HG02798 (cell line): ENCODE measurements at regions not wholly inside any gene's neighbourhood (a gene's known extent, or its start where the extent isn't known, plus 50 kb on each side); places are given as distances from the start of the nearest gene placed in this dataset.

ENCODE experiments used
- ATAC-seq: cut with Tn5 transposase; IDR thresholded peaks from one replicate; pipeline ENCODE4 v1.9.1; 2021; ENCODE audit warnings: mild to moderate bottlenecking; ENCODE audit not compliant: unreplicated experiment, poor library complexity

- no peak for ATAC-seq
These were observed 532.2 kb upstream of the TUSC1 start for GRCh38 chr9:26210338-26210851.

- ATAC-seq: no peak
These were observed 527.0 kb upstream of the TUSC1 start for GRCh38 chr9:26205261-26205660.

- ATAC-seq: no peak
These were observed 515.0 kb upstream of the TUSC1 start for GRCh38 chr9:26193237-26193636.

- no peak for ATAC-seq
These were observed 513.5 kb upstream of the TUSC1 start for GRCh38 chr9:26191711-26192110.

- no peak for ATAC-seq
These were observed 503.6 kb upstream of the TUSC1 start for GRCh38 chr9:26181836-26182235.

- no peak for ATAC-seq
These were observed 498.4 kb upstream of the TUSC1 start for GRCh38 chr9:26176628-26177027.

GRCh38 chr9:26175264-26175663 is 497.0 kb upstream of the TUSC1 start:
- ATAC-seq: no peak

GRCh38 chr9:26172301-26172700 is 494.1 kb upstream of the TUSC1 start:
- ATAC-seq: no peak

- ATAC-seq: no peak
These were observed 493.4 kb upstream of the TUSC1 start for GRCh38 chr9:26171691-26172090.

GRCh38 chr9:26170190-26170589 is 491.9 kb upstream of the TUSC1 start:
- no peak for ATAC-seq

- no peak for ATAC-seq
These were observed 491.5 kb upstream of the TUSC1 start for GRCh38 chr9:26169708-26170107.

- no peak for ATAC-seq
These were observed 488.3 kb upstream of the TUSC1 start for GRCh38 chr9:26166537-26166936.

GRCh38 chr9:26165426-26165825 is 487.2 kb upstream of the TUSC1 start:
- no peak for ATAC-seq

- ATAC-seq: no peak
These were observed 485.7 kb upstream of the TUSC1 start for GRCh38 chr9:26163931-26164330.

GRCh38 chr9:26159575-26160392 is 481.5 kb upstream of the TUSC1 start:
- no peak for ATAC-seq

- no peak for ATAC-seq
These were observed 480.4 kb upstream of the TUSC1 start for GRCh38 chr9:26158631-26159150.

- ATAC-seq: peak; percentile 79
These were observed 479.2 kb upstream of the TUSC1 start for GRCh38 chr9:26157411-26157810.

- no peak for ATAC-seq
These were observed 474.1 kb upstream of the TUSC1 start for GRCh38 chr9:26152350-26152749.

GRCh38 chr9:26148128-26148527 is 469.9 kb upstream of the TUSC1 start:
- ATAC-seq: no peak

- no peak for ATAC-seq
These were observed 467.7 kb upstream of the TUSC1 start for GRCh38 chr9:26145938-26146337.

- no peak for ATAC-seq
These were observed 464.4 kb upstream of the TUSC1 start for GRCh38 chr9:26142631-26143030.

- ATAC-seq: no peak
These were observed 464.0 kb upstream of the TUSC1 start for GRCh38 chr9:26142201-26142600.
